HG02763 (cell line): ENCODE measurements at regions not wholly inside any gene's neighbourhood (a gene's known extent, or its start where the extent isn't known, plus 50 kb on each side); places are given as distances from the start of the nearest gene placed in this dataset.

Source experiments
- ATAC-seq: cut with Tn5 transposase; IDR thresholded peaks from one replicate; pipeline ENCODE4 v1.9.1; 2021; ENCODE audit warnings: mild to moderate bottlenecking, moderate library complexity; ENCODE audit not compliant: unreplicated experiment

DNA sequence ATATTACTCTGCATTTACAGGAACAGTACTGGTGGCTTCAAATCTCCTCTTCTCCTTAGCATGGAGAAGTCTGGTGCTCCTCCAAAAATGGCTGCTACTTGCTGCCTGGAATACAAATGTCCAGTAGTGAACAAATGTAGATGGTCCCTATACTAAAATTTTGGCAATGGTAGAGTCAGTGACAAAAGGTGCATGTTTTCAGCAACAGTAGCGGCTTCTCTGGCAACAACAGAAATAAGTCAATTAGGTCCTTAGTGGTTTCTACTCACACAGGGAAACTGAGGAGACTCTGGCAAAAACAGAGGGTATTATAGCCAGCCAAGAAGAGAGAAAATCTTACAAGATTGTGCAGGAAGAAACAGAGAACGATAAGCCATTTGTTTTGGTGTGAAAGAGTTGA, 1368.4 kb upstream of the ADGRL3 start:
- ATAC-seq = no peak

DNA sequence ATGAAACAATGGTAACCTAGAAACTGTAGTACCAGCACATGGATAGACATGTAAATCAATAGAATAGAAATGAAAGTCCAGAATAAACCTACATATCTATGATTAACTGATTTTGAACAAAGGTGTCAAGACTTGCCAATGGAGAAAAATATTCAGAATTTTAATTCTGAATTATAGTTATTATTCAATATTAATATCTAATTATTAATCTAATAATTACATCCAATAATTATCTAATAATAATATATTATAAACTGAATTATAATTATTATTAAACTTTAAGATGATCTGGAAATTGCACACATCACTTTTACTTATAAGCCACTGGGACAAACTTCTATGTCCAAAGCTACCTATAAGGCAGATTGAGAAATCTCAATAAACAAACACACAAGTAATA, 1365.2 kb upstream of the ADGRL3 start:
- ATAC-seq = no peak

DNA sequence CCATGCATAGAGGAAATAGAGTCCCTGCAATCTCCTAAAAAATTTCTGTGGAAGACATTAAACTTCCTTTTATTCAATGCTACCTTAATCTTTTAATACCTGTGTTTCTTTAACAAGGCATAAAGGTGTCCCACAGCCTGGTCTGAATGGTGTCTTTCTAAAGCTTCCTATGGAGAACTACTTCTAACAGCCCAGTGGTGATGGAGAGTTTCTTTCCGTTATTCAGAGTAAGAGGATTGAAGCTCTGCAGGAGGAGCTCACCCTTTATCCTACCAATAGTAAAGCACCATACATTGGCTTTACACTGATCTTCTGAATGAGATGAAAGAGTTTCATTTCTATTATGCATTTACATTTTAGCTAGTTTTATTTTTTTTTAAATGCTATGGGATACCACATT, 1362.4 kb upstream of the ADGRL3 start:
- ATAC-seq = no peak

DNA sequence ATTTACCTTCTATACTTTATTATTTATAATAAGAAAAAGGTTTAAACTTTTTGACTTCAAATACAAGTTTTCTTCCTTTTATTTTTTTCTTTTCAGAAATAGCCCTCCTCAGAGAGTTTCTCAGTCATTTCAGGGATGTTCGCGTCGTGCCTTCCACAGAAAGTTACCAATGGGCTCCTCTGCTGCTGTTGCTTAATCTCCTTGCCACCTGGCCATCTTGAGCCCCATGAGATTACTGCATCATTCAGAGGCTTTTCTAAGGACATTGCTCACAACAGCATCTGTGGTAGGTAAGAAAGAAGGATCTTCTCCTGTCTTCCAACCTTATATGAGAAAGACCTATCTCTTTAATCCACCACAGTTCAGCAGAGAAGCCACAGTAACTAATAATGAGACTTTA, 1361.9 kb upstream of the ADGRL3 start:
- ATAC-seq = no peak

DNA sequence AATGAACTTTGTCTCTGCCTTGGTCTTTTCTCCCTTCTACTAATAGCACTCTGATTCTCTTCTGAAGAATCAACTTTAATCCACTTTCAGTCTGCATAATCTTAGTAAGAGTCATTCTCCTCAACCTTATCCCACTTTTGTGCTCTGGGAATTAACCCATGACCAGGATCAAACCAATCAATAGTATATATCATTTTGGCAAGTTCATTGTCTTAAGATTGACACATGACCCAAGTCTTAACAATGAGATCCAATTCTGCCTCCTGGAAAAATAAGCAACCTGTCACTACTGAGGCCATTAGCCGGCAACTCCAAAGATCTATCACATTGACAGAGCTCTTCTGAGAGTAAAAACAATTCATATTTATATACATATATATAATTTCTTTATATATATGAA, 1358.4 kb upstream of the ADGRL3 start:
- ATAC-seq = no peak

DNA sequence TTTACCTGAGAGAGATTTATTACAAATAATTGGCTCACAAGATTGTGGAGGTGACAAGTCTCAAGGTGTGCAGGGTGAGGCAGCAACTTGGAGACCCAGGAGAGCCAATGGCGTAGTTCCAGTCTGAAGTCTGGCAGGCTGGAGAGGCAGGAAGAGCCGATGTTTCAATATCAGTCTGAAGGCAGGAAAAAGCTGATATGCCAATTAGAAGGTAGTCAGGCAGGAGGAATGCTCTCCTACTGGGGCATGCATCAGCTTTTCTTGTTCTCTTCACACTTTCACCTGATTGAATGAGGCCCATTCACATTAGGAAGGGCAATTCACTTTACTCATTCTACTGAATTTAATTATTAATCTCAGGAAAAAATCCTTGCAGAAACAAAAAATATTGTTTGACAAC, 1351.7 kb upstream of the ADGRL3 start:
- ATAC-seq = no peak

DNA sequence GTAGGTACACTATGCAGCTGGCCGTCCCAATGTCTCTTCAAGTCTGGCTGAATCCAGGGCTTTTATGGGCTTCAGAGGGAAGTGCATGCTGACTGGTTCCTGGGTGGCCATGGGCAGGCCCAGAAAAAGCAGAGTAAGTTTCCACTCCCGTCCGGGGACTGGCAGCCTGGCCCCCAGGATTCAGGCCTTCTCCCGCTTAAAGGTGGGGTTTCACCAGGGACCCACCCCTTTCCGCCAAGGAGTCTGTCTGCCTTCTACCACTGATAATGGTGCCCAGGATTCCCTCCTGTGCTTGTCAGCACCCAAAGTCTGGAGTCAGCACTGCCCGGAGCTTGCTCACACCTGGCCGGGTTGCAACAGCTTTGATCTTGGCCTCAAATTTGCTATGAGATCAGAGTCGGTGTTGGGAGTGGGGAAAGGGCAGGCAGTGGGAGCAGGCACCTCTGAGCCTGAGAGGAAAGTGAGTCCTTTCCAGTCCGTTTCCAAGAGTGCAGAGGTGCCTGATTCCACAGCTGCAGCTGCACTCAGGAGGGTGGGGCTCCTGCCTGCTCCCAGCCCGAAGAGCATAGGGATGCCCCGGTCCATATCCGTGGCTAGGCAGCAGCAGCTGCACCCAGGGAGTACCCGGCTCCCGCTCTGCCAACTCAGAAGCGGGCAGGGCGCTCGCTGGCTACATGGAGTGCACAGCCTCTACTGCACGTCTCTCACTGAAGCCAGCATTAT, 1344.3 kb upstream of the ADGRL3 start:
- ATAC-seq = no peak

DNA sequence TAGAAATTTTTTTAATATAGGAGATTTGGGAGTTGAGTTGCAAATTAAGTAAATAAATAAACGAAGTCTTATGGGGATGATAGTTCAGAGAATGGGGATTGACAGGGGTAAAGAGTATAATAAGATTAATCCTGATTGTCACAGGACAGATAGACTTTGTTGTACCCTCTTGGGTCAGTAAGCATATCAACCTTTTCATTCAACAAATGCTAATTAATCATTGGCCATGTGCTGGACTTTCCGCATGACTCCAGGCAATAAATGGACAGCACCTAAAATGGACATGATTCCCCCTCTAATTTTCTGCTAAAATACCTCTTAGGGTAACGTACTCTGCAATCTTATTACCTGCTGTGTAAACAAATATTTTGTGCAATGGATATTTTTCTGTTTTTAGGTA, 1331.1 kb upstream of the ADGRL3 start:
- no peak for ATAC-seq

DNA sequence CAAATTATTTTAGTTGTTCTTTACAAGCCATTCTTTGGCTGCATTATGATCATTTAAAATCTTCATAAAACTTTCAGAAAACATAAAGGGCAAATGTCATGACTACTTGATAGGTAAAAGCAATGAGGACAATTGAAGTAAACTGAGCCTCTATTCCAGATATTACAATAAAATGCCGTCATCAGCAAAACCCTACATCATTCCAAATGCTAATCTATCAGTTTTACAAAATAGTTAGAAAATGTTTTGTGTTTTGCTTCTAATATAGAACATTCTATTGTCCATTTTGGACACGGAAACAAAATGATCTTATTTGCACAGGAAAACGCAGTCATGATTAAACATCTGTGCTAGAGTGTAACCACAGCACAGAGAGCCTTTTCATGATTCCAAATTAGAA, 1330.6 kb upstream of the ADGRL3 start:
- no peak for ATAC-seq

DNA sequence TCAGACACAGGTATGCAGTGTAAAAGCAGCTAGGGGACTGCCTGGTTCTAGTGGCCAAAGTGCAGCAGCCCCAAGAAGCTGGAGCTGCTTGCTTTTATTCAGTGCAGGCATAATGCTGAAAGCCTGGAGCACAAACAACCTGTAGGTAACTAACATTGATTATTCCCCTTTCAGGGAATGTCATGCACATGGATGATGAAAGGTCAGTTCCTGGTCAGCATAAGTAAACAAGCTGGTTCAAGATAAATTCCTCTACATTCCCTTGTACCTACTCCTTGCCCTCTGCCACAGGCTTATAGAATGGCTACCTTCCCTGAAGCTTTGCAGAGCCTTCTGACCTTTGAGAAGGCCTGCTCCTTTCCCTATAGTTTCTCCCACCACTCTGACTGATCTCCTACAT, 1318.5 kb upstream of the ADGRL3 start:
- ATAC-seq = no peak

DNA sequence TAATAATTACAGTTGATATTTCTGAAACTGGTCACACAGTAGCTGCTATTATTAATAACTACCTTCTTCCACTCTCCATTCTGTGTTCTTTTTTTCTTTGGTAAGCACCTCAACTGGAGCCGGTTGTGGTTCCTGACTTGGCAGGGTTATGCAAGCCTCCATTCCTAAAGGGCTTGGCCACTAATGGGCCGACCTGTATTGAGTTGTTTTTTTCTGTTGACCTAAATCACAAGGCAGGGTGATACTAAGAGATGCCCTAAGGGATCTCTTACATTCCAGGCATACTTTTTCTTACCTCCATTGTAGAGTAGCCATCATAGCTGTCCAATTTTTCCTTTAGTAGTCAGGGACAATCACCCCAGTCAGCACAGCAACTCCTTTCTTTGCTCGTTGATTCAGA, 1295.8 kb upstream of the ADGRL3 start:
- no peak for ATAC-seq

DNA sequence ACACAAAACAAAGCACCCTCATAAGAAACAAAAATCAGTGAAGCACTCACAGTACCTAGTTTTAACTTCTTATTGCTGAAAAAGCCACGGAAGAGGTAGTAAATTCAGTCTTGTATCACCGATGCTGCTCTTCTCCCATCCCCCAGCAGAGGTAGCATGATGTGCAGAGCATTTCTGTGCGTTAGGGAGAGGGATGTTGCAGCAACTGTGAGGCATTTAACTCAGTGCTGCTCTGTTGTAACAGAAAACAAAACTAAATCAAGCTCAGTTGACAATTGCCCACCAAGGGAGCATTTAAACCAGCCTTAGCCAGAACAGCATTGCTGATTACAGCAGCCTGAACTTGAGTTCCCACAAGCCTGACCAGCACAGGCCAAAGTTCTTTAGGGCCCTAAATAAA, 1279.7 kb upstream of the ADGRL3 start:
- no peak for ATAC-seq

DNA sequence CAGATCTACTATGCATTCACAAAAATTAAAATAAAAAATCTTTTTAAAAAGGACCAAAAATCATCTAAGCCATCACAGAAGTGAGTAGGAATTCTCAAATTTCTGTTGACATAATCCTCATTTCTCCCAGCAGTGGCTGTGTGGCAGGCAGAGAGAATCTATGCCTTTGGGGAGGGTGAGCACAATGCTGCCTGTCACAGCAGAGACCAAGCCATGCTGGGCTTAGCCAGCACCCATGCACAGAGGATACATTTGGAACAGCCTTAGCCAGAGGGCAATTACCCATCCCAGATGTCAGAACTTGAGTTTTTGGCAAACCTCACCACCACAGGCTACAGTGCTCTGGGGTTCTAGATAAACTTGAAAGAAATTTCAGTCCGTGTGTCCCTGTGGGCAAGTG, 1274.8 kb upstream of the ADGRL3 start:
- no peak for ATAC-seq

DNA sequence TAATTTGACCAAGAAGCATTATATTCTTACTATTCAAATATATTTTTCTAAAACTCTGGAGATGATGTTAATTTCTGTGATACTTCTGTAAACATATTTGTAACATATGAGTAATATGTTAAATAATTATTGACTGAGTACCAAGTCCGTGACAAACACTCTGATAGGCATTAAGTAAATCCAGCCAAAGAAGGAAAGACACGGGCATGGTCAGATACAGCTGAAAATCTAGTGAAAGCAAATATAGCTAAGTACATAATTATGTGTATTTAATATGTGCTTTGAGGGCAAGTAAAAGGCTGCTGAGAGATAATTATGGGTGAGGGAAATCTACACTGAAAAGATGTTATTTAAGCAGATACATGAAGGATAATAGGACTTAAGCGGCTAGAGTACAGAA, 1263.6 kb upstream of the ADGRL3 start:
- ATAC-seq = no peak

DNA sequence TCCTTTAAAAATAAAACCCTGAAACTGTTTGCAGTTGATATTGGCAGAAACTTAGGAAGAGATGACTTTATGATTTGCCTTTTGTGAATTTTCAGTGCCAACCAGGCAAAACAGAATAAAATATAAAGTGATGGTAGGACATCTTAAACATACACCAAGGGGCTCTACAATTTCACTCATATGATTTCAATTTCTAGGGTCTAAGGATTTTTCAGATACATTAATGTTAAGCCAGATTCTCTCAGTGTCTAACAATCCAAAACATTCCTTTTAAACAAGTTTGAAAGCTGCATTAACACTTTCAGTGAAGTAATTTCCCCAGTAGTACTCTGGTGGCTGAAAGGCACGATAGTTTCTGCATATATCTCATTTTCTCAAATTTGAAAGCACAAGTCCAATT, 1262.0 kb upstream of the ADGRL3 start:
- no peak for ATAC-seq

DNA sequence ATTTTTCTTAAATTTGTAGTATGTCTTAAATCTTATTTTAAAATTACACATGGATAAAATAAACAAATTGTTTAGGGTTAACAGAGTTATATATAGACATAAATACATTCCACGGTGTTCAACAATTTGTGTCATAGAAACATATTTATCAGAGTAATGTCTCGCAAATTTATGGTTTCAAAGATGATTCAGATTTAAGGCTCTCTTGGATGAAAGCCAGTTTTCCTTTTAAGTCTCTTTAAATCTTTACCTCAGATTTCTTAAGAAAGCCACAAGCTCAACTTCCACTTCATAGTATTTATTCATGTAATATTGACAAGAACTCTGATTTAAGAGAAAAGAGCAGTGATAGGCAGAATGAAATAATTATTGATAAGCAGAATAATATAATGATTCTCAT, 1254.8 kb upstream of the ADGRL3 start:
- ATAC-seq = no peak

DNA sequence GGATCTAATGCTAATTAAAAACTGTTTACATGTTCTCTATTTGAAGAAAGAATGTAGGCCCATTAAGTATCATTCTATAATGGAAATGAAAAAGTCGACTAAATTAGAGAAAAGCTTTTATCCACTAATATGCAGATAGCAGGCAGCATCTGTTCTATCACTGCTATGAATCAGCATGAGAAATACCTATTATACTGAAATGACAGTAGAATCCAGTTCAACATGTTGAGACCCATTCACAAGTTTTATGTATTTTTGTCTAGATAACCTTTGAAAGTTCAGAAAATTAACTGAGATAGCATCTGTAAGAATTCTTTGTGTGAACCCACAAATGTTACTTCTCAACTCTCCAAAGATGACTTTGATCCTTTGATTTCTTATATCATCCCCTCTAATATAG, 1254.4 kb upstream of the ADGRL3 start:
- no peak for ATAC-seq

DNA sequence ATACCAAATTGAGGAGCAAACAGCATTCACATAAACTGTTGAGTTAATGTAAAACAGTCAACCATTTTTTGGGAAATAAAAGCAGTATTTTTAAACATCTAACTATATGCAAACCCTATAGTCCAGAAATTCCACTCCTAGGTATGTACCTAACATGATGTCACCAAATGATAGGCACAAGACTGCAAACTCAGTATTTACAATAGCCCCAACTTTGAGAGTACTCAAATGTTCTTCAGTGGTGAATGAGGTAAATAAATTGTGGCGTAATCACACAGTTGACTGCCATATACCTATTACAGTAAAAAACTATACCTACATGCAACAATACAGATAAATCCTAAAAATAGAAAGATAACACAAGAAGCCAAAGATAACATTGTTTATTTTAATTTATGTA, 1243.8 kb upstream of the ADGRL3 start:
- ATAC-seq = no peak

DNA sequence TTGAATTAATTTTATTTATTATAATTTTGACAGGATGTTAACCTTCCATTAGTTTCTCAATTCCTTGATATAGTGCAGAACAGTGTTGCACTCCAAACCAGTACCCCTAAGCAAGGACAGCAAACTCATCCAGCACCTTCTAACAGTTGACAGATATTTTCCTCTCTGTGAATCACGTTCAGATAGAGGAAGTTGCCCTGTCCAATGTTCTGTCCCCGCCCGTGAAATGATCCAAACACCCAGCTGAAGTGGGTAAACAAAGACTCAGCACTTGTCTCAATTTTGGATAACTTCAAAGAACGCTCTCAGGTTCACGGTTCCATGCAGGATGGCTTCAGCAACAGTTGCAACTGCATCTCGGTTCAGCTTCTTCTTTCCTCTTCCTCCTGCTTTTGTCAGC, 1240.0 kb upstream of the ADGRL3 start:
- no peak for ATAC-seq

DNA sequence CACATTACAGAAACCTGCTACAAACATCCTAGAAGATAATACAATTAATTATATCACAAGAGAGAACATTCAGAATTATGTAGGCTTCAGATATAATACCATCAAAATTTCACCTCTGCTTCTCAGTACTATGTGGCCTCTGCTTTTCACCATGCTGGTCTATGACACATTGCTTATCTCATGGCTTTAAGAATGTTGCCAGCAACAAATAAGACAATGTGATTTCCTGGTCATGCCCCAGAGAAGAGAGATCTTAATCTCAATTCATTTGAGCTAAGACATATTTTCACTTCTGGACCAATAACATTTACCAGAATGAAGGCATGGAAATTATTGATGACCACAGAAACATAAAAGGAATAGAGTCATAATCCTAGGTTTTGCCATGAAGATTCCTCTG, 1233.4 kb upstream of the ADGRL3 start:
- no peak for ATAC-seq

DNA sequence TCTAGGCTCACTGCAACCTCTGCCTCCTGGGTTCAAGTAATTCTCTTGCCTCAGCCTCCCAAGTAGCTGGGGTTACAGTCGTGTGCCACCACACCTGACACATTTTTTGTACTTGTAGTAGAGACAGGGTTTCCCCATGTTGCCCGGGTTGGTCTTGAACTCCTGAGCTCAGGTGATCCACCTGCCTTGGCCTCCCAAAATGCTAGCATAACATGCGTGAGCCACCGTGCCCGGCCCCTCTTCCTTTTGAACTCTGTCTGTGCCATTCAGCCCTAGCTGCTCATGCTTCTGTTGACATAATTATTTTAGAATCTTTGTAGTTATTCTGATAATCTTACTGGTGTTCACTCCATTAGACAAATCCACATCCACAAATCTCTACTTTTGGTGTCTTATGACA, 1231.3 kb upstream of the ADGRL3 start:
- no peak for ATAC-seq

DNA sequence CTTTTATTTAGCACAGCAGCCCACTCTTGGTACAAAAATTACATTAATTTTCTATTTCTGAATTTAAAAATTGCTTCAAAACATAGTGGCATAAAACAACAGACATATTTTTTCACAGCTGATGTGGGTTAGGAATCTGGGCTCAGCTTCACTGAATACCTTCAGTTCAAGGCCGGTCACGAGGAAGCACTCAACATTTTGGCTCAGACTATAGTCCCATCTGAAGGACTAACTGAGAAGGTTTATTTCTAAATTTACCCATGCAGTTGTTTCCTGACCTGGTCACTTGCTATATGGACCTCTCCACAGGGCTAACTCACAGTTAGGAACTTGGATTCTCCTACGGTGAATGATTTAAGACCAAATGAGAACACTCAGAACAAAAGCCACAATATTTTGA, 1230.2 kb upstream of the ADGRL3 start:
- ATAC-seq = no peak

DNA sequence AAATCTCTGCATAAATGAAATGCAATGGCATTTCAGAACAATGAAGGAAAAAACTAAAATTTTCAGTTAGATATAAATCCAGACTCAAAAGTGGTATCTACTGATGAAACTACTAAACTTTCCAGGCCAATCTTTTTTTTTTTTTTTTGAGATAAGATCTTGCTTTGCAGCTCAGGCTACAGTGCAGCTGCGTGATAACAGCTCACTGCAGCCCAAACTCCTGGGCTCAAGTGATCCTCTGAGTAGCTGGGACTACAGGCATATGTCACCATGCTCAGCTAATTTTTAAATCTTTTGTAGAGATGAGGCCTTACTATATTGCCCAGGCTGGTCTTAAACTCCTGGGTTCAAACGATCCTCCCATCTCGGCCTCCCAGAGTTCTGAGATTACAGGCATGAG, 1228.2 kb upstream of the ADGRL3 start:
- ATAC-seq = no peak

DNA sequence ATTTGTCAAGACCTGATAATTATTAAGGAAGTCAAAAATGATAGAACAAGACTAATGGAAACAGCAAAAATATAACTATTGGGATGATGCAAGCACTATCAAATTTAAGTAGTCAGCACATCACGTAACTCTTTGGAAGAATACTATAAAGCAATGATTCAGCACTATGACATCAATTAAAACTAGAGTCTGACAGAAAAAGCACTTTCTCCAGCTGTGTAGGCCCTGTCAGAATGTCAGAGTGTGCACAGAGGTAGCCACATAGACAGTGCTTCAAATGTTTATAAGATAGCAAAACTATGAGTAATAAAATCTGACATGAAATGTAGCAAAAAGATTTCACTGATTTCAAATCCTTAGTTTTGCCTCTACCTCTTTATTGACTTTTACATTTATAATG, 1226.6 kb upstream of the ADGRL3 start:
- ATAC-seq = no peak
